Kidney (tissue), 13 donors: ENCODE measurements at regions not wholly inside any gene's neighbourhood (a gene's known extent, or its start where the extent isn't known, plus 50 kb on each side); places are given as distances from the start of the nearest gene placed in this dataset.
"Not testable (repeated sequence)": the region's sequence is repeated elsewhere in the genome, so short reads cannot be mapped to it uniquely, and the experiment has no call there.

Experiments used
- DNase-seq, 5 donors: peaks; one replicate each; pipeline ENCODE4 v3.0.0-alpha.2; 2013 to 2020
- FAIRE-seq: peaks from 2 replicates; lab custom pipeline; 2012; peaks lifted over from hg19 to GRCh38; lab: Jason Lieb, UNC
- H3K27ac ChIP-seq, 2 donors: one replicate each; pipeline ENCODE4 v1.7.0; 2013; ENCODE audit warnings: low read depth in 2 of 2, low read length in 2 of 2, inconsistent platforms in 1 of 2
- H3K27me3 ChIP-seq: one replicate; pipeline ENCODE4 v1.7.1; 2013; ENCODE audit warnings: low read length, inconsistent platforms; ENCODE audit not compliant: control insufficient read depth, insufficient read depth
- H3K36me3 ChIP-seq, 3 donors: one replicate each; pipeline versions ENCODE4 v1.7.0 to v1.7.1; 2013; ENCODE audit warnings: low read length in 3 of 3, control low read depth in 1 of 3, inconsistent platforms in 1 of 3; ENCODE audit not compliant: insufficient read depth in 3 of 3, control insufficient read depth in 2 of 3
- H3K4me1 ChIP-seq, 3 donors: one replicate each; pipeline versions ENCODE4 v1.7.0 to v1.7.1; 2013; ENCODE audit warnings: low read length in 3 of 3, inconsistent platforms in 1 of 3, low read depth in 1 of 3; ENCODE audit not compliant: control insufficient read depth in 2 of 3, insufficient read depth in 2 of 3
- H3K4me3 ChIP-seq, 3 donors: one replicate each; pipeline versions ENCODE4 v1.7.0 to v1.8.1; 2013; ENCODE audit warnings: low read length in 3 of 3, control low read depth in 1 of 3, inconsistent platforms in 1 of 3
- H3K9ac ChIP-seq, 3 donors: one replicate each; pipeline versions ENCODE4 v1.7.0 to v1.7.1; 2013; ENCODE audit warnings: low read length in 3 of 3, control low read depth in 1 of 3, inconsistent platforms in 1 of 3
- H3K9me3 ChIP-seq, 3 donors: one replicate each; pipeline versions ENCODE4 v1.7.0 to v1.7.1; 2013; ENCODE audit warnings: low read length in 3 of 3, control low read depth in 1 of 3, inconsistent platforms in 1 of 3; ENCODE audit not compliant: control insufficient read depth in 2 of 3, insufficient read depth in 1 of 3
- intact Hi-C: fragments of 100-400 bp; cut with DNase I; formaldehyde crosslinking; loops from one replicate; pipeline ENCODE4 v1.11.1; 2022
- TF ChIP-seq, protein P1 (sequence below): IDR thresholded peaks from 3 replicates; pipeline ENCODE4 v1.5.1; 2012; ENCODE audit warnings: mild to moderate bottlenecking, moderate library complexity, borderline replicate concordance; ENCODE audit not compliant: insufficient read depth; ENCODE audit errors: extremely low read depth
- donor health status: control.
- donor health status: control.
- donor health status: control.
- donor health status: control.
- donor health status: control.
- donor health status: DM: yes; HTN: yes; CAD: no.
- donor health status: Normal renal cell carcinoma (clear cell type).

GRCh38 chr10:33016988-33017387, 59.0 kb upstream of the ITGB1 start:
- Histone ChIP-seq H3K27ac (no peak overlapping the region), H3K9me3 (no peaks in the 10 kb centered on the region), H3K27me3 (no peaks in the 10 kb centered on the region), H3K4me1 (no peaks in the 10 kb centered on the region), H3K9ac (no peak overlapping the region), H3K36me3 (no peaks in the 10 kb centered on the region), H3K4me3 (no peak overlapping the region)
- DNase-seq (no peak), FAIRE-seq (no peak)
- intact Hi-C loops, result no loop called here
- TF ChIP-seq, protein P1, sequence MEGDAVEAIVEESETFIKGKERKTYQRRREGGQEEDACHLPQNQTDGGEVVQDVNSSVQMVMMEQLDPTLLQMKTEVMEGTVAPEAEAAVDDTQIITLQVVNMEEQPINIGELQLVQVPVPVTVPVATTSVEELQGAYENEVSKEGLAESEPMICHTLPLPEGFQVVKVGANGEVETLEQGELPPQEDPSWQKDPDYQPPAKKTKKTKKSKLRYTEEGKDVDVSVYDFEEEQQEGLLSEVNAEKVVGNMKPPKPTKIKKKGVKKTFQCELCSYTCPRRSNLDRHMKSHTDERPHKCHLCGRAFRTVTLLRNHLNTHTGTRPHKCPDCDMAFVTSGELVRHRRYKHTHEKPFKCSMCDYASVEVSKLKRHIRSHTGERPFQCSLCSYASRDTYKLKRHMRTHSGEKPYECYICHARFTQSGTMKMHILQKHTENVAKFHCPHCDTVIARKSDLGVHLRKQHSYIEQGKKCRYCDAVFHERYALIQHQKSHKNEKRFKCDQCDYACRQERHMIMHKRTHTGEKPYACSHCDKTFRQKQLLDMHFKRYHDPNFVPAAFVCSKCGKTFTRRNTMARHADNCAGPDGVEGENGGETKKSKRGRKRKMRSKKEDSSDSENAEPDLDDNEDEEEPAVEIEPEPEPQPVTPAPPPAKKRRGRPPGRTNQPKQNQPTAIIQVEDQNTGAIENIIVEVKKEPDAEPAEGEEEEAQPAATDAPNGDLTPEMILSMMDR, result no peak

DNA sequence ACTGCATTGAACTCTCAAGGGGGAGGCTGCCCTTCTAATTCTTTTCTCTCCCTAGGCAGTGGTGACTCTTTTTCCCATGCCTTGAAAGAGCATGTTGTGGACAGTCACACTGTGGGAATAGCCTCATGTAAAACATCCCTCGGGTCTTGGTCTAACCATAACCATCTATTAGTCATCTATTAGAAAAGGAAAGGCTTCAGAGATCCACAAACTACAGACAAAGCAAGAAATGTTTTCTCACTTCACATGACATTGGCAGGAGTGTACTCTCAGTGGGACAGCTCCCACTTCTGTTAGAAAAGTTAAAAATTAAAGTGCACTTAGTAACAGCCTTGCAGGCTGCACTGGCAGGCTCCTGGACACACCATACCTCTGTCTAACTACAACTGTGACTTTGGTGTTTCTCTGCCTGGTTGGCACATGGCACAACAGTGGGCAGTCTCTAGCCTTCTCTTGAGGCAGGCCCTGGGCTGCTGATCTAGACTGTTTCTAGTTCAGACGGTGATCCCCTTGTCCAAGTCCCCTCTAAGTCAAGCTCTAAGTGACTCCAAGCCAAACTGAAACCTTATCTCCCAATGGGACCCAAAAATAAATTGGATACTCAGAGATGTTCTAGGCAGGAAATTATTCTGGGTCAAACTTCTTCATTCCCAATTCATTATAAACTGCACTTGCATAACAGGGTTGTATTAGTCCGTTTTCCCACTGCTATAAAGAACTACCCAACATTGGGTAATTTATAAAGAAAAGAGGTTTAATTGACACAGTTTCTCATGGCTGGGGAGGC, 57.9 kb upstream of the ITGB1 start:
- Histone ChIP-seq H3K4me1 (no peaks in the 10 kb centered on the region), H3K9me3 (no peaks in the 10 kb centered on the region), H3K4me3 (no peak overlapping the region), H3K9ac (no peak overlapping the region), H3K27ac (no peak overlapping the region), H3K36me3 (no peaks in the 10 kb centered on the region), H3K27me3 (no peaks in the 10 kb centered on the region)
- TF ChIP-seq, protein P1, result no peak
- intact Hi-C loops, result no loop called here
- no peak for FAIRE-seq
- peak in 2 of 5 donors; percentile 21 to 34 for DNase-seq

- H3K36me3 ChIP-seq, FAIRE-seq: not testable (repeated sequence)
These were observed 55.3 kb upstream of the ITGB1 start for GRCh38 chr10:33013331-33013730.

DNA sequence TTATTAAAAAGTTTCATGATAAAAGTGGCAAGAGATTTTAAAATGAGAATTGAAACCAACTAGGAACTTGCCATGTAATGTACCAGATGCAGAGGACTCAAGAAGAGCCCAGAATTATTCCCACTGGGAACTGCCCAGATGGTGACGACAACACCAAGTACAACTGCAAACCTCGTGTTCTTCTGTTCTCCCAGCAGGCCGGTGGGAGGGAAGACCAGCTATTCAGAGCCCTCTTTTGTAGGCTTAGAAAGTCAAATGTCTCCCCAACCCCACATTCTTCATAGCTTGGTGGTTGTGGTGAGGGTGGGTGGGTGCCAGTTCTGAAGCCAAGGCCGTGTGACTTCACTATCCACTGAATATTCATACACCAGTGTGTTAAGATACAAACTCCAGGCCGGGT, 54.3 kb upstream of the ITGB1 start:
- H3K4me1 ChIP-seq, result no peaks in the 10 kb centered on the region
- no peak overlapping the region for H3K9ac ChIP-seq
- no peak overlapping the region for H3K4me3 ChIP-seq
- no peak overlapping the region for H3K27ac ChIP-seq
- H3K27me3 ChIP-seq, result no peaks in the 10 kb centered on the region
- no peak for FAIRE-seq
- TF ChIP-seq, protein P1, result no peak
- intact Hi-C loops, result no loop called here
- H3K9me3 ChIP-seq, result no peaks in the 10 kb centered on the region
- no peak for DNase-seq
- no peaks in the 10 kb centered on the region for H3K36me3 ChIP-seq

More at GRCh38 chr10:33013331-33013730, 55.3 kb upstream of the ITGB1 start:
- DNase-seq, H3K9ac ChIP-seq, intact Hi-C loops, H3K27me3 ChIP-seq, H3K27ac ChIP-seq, H3K4me1 ChIP-seq, H3K4me3 ChIP-seq, H3K9me3 ChIP-seq: not testable (repeated sequence)
